SK-N-SH (cell line): ENCODE measurements at regions not wholly inside any gene's neighbourhood (a gene's known extent, or its start where the extent isn't known, plus 50 kb on each side); places are given as distances from the start of the nearest gene placed in this dataset.

Experiments used
- CTCF ChIA-PET: fragments of 300-600, 350-600 bp; formaldehyde crosslinking; extraction: SDS; loops from one replicate; lab custom pipeline; 2021; lab: Yijun Ruan, JAX
- POLR2A ChIA-PET: fragments of 350-600 bp; sonication (Branson Sonifier 250); formaldehyde crosslinking; extraction: SDS; loops from one replicate; lab custom pipeline; 2020; ENCODE audit warnings: antibody characterized with exemption, inconsistent platforms; lab: Yijun Ruan, JAX
- DNase-seq: peaks from one replicate; pipeline ENCODE4 v3.0.0; 2012
- H2AFZ ChIP-seq: fragments of 200-600 bp; sonication (generic); 2 replicates; pipeline ENCODE4 v1.8.1; 2016; ENCODE audit warnings: antibody characterized with exemption, mild to moderate bottlenecking, low read depth
- H3F3A ChIP-seq: fragments of 200-600 bp; sonication (generic); replicated peaks from 2 replicates; pipeline ENCODE3; 2016; ENCODE audit warnings: antibody characterized with exemption, mild to moderate bottlenecking; ENCODE audit not compliant: insufficient read depth
- H3K27ac ChIP-seq, 2 experiments: fragments of 200-500 bp in 1 of 2; fragments of 200-600 bp in 1 of 2; sonication (Bioruptor generic) in 1 of 2; sonication (generic), shearing (Covaris generic) in 1 of 2; 2 replicates each; pipeline versions ENCODE4 v1.5.1 to v1.6.1; 2014 to 2016; ENCODE audit warnings: low read depth in 2 of 2, inconsistent platforms in 1 of 2, low read length in 1 of 2, mild to moderate bottlenecking in 1 of 2, mixed read lengths in 1 of 2
- H3K27me3 ChIP-seq: fragments of 200-600 bp; sonication (generic), shearing (Covaris generic); 2 replicates; pipeline ENCODE4 v1.6.1; 2016; ENCODE audit warnings: mixed run types; ENCODE audit not compliant: insufficient read depth
- H3K36me3 ChIP-seq, 2 experiments: fragments of 200-500 bp in 1 of 2; fragments of 200-600 bp in 1 of 2; sonication (Bioruptor generic) in 1 of 2; sonication (generic) in 1 of 2; replicated peaks in 1 of 2; 2 replicates each; pipeline versions ENCODE3 to v1.5.1; 2014 to 2016; ENCODE audit warnings: low read length in 1 of 2, mild to moderate bottlenecking in 1 of 2; ENCODE audit not compliant: insufficient read depth in 2 of 2, control insufficient read depth in 1 of 2
- H3K4me1 ChIP-seq, 2 experiments: fragments of 200-500 bp in 1 of 2; fragments of 200-600 bp in 1 of 2; sonication (Bioruptor generic) in 1 of 2; sonication (generic), shearing (Covaris generic) in 1 of 2; 2 replicates each; pipeline versions ENCODE4 v1.5.1 to v1.6.1; 2014 to 2016; ENCODE audit warnings: low read depth in 1 of 2, low read length in 1 of 2, mixed run types in 1 of 2; ENCODE audit not compliant: insufficient read depth in 2 of 2, control insufficient read depth in 1 of 2
- H3K4me2 ChIP-seq: fragments of 200-600 bp; sonication (generic), shearing (Covaris generic); 2 replicates; pipeline ENCODE4 v1.6.1; 2017; ENCODE audit warnings: mixed run types
- H3K4me3 ChIP-seq, 2 experiments: fragments of 200-500 bp in 1 of 2; fragments of 200-600 bp in 1 of 2; sonication (Bioruptor generic) in 1 of 2; sonication (generic), shearing (Covaris generic) in 1 of 2; 2 replicates each; pipeline versions ENCODE4 v1.5.1 to v1.8.1; 2014 to 2016; ENCODE audit warnings: low read depth in 2 of 2, inconsistent platforms in 1 of 2, low read length in 1 of 2, mild to moderate bottlenecking in 1 of 2, mixed read lengths in 1 of 2, moderate library complexity in 1 of 2
- H3K79me2 ChIP-seq: fragments of 200-600 bp; sonication (generic); 2 replicates; pipeline ENCODE4 v1.8.1; 2017; ENCODE audit warnings: mild to moderate bottlenecking; ENCODE audit not compliant: insufficient read depth
- H3K9ac ChIP-seq: fragments of 200-600 bp; sonication (generic); 2 replicates; pipeline ENCODE4 v1.6.1; 2017; ENCODE audit warnings: mixed run types
- H3K9me2 ChIP-seq: fragments of 200-600 bp; sonication (generic); 2 replicates; pipeline ENCODE4 v1.6.1; 2017; ENCODE audit warnings: mixed run types
- H3K9me3 ChIP-seq: fragments of 200-600 bp; sonication (generic); 2 replicates; pipeline ENCODE4 v1.6.1; 2017; ENCODE audit warnings: mixed run types, mild to moderate bottlenecking, moderate library complexity
- H4K20me1 ChIP-seq: fragments of 200-600 bp; sonication (generic); 2 replicates; pipeline ENCODE4 v1.6.1; 2017; ENCODE audit warnings: mild to moderate bottlenecking, mixed run types; ENCODE audit not compliant: insufficient read depth
- FOXM1 ChIP-seq: IDR thresholded peaks from 2 replicates; pipeline ENCODE4 v1.4.0; 2012; ENCODE audit warnings: low read depth, mild to moderate bottlenecking
- IRF3 ChIP-seq: fragments of 150-350 bp; IDR thresholded peaks from 2 replicates; pipeline ENCODE4 v1.6.1; 2016; ENCODE audit warnings: mild to moderate bottlenecking, low read depth, low read length
- MEF2A ChIP-seq: IDR thresholded peaks from 2 replicates; pipeline ENCODE4 v1.4.0; 2012; ENCODE audit warnings: low read depth, borderline replicate concordance
- PBX3 ChIP-seq: IDR thresholded peaks from 2 replicates; pipeline ENCODE4; 2012
- POLR2AphosphoS5 ChIP-seq: IDR thresholded peaks from 2 replicates; pipeline ENCODE4 v1.6.1; 2012; ENCODE audit warnings: low read depth, low read length
- SIN3A ChIP-seq: IDR thresholded peaks from 2 replicates; pipeline ENCODE4 v1.6.1; 2012; ENCODE audit warnings: low read depth, mild to moderate bottlenecking, low read length, moderate library complexity, borderline replicate concordance
- SMC3 ChIP-seq: IDR thresholded peaks from 2 replicates; pipeline ENCODE4 v1.6.1; 2012; ENCODE audit warnings: low read depth, low read length, improper control_type of control experiment
- TAF1 ChIP-seq: IDR thresholded peaks from 2 replicates; pipeline ENCODE4 v1.6.1; 2012; ENCODE audit warnings: low read depth, mild to moderate bottlenecking, low read length, moderate library complexity, borderline replicate concordance
- TCF12 ChIP-seq: IDR thresholded peaks from 2 replicates; pipeline ENCODE4 v1.4.0; 2012
- ZBTB33 ChIP-seq: IDR thresholded peaks from 2 replicates; pipeline ENCODE4 v1.4.0; 2012; ENCODE audit warnings: low read depth, borderline replicate concordance
- WGBS: methylation state at CpG from one replicate; pipeline ENCODE4 v1.1.6; 2017; ENCODE audit warnings: low lambda C conversion rate; 5-methylcytosine and 5-hydroxymethylcytosine counted together

GRCh38 chr12:82574191-82574590 is 112.5 kb upstream of the TMTC2 start:
- WGBS: 36% methylated on average over 2 of the region's 2 CpGs
- Histone ChIP-seq H3K9me3 (no peaks in the 10 kb centered on the region), H2AFZ (no peak overlapping the region), H3K9ac (no peak overlapping the region), H4K20me1 (no peaks in the 10 kb centered on the region), H3K4me1 (no peaks in the 10 kb centered on the region), H3K4me2 (no peak overlapping the region), H3K4me3 (no peak overlapping the region), H3K27me3 (no peaks in the 10 kb centered on the region), H3K36me3 (no peaks in the 10 kb centered on the region), H3K27ac (no peak overlapping the region), H3F3A (no peaks in the 10 kb centered on the region), H3K9me2 (no peaks in the 10 kb centered on the region), H3K79me2 (no peaks in the 10 kb centered on the region)
- TF ChIP-seq IRF3 (no peak), ZBTB33 (no peak), TCF12 (no peak), TAF1 (no peak), SIN3A (no peak)
- CTCF ChIA-PET: no interaction called here
- no peak for DNase-seq
- POLR2A ChIA-PET: no interaction called here

GRCh38 chr12:82578725-82579124 is 108.0 kb upstream of the TMTC2 start:
- no peaks in the 10 kb centered on the region for H4K20me1 ChIP-seq
- no peak for DNase-seq
- H3K27ac ChIP-seq: no peak overlapping the region
- 92% methylated on average over 2 of the region's 2 CpGs for WGBS
- no peaks in the 10 kb centered on the region for H3K79me2 ChIP-seq
- POLR2A ChIA-PET: no interaction called here
- no peaks in the 10 kb centered on the region for H3K9me3 ChIP-seq
- no peak overlapping the region for H3K4me3 ChIP-seq
- no peaks in the 10 kb centered on the region for H3K4me1 ChIP-seq
- H3K4me2 ChIP-seq: no peak overlapping the region
- CTCF ChIA-PET: no interaction called here
- no peaks in the 10 kb centered on the region for H3F3A ChIP-seq
- no peak overlapping the region for H3K9ac ChIP-seq
- H2AFZ ChIP-seq: no peak overlapping the region
- no peaks in the 10 kb centered on the region for H3K27me3 ChIP-seq
- no peaks in the 10 kb centered on the region for H3K36me3 ChIP-seq
- TF ChIP-seq TCF12: no peak
- TF ChIP-seq PBX3: no peak
- no peak for TF ChIP-seq POLR2AphosphoS5
- TF ChIP-seq MEF2A: no peak
- no peak for TF ChIP-seq SMC3
- no peak for TF ChIP-seq FOXM1
- TF ChIP-seq SIN3A: no peak
- H3K9me2 ChIP-seq: no peaks in the 10 kb centered on the region
